HG03457 (cell line): ENCODE measurements at regions not wholly inside any gene's neighbourhood (a gene's known extent, or its start where the extent isn't known, plus 50 kb on each side); places are given as distances from the start of the nearest gene placed in this dataset.
"Not testable (repeated sequence)": the region's sequence is repeated elsewhere in the genome, so short reads cannot be mapped to it uniquely, and the experiment has no call there.

ENCODE experiments used
- ATAC-seq: cut with Tn5 transposase; IDR thresholded peaks from one replicate; pipeline ENCODE4 v1.9.1; 2021; ENCODE audit warnings: moderate number of reproducible peaks; ENCODE audit not compliant: unreplicated experiment

DNA sequence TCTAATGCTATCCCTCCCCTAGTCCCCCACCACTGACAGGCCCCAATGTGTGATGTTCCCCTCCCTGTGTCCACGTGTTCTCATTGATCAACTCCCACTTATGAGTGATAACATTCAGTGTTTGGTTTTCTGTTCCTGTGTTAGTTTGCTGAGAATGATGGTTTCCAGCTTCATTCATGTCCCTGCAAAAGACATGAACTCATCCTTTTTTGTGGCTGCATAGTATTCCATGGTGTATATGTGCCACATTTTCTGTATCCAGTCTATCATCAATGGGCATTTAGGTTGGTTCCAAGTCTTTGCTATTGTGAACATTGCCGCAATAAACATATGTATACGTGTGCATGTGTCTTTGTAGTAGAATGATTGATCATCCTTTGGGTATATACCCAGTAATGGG is 153.1 kb downstream of the OR13H1 start:
- not testable (repeated sequence) for ATAC-seq

DNA sequence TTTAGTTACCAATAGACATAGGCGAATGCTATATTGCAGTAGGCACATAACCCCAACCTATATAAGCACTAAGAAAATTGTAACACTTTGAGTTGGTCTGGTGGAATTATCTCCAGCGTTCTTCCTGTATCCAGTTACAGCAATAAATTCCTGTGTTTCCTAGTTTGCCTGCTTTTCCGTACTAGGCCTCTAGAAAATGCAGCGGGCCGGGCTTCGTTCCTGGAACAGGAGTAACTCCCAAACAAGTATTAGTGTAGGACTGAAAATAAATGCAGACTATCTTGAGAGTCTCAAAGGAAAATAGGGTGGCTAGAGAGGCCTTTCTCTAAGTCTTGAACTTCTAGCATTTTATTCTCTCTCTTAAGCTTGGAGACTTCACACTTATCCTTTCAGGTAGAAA is 159.8 kb downstream of the OR13H1 start:
- no peak for ATAC-seq

DNA sequence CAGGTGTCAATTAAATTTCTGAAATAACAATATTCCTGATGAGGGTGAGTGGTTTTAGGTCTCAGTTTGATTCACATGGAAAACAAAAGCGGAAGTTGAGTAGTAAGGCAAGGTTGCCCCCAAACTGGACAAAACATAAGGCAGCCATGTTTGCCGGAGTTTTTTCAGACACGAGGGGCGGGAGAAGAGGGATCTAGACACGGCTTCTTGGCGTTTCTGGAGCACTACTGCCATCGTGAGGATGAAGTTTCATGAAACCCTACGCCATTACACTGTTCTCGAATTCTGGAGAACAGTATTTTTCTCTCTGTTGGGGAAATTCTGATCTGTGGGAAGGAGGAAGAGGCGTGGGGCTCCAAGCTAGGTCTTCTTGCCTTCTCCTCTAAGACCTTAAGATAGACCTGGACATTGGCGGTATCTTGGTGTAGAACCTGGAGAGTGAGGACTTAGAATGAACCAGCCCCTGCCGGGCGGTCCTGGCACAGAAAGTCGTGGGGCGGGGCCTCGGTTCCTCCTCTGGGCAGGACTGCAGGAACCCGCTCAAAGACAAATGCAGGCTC is 160.3 kb downstream of the OR13H1 start:
- ATAC-seq, result no peak

DNA sequence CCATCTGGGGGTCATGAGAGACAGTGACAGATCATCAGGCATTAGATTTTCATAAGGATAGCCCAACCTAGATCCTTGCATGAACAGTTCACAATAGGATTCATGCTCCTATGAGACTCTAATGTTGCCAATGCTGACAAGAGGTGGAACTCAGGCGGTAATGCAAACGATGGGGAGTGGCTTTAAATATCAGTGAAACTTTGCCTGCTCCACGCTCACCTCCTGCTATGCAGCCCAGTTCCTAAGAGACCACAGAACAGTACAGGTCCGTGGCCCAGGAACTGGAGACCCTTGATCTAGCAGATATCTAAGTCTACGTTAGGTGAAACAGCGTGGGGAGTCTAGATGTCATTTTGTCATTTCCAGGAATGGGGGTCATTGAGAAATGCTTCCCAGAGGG is 165.7 kb downstream of the OR13H1 start:
- no peak for ATAC-seq

DNA sequence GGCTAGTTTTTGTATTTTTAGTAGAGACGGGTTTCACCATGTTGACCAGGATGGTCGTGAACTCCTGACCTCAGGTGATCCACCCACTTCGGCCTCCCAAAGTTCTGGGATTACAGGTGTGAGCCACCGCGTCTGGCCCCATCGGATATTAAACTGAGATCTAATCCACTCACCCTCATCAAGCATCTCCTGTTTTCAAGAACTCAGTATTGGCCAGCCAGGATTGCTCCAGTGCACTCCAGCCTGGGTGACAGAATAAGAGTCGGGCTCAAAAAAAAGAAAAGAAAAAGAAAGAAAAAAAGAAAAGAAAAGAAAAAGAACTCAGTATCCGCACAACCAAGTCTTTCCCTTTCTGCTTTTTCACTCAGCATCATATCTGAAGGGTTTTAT is 167.6 kb downstream of the OR13H1 start:
- ATAC-seq, result no peak

DNA sequence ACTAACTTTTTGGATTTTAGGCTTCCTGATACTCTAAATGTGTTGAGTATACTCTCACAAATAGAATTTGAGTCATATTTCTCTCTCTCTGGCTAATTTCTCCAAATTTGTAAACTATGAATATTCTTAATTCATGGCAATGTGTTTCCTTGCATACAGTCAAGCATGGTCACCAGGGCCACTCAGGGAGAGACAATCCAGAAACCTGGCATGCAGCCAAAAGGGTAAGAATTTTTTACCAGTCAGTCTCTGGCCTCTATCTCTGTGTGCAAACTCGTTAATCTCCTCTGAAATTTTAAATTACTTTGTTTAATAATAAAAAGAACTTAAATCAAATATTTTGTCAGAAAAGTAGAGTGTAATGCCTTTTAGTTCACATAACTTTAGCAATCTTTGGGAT is 179.8 kb downstream of the OR13H1 start:
- no peak for ATAC-seq

DNA sequence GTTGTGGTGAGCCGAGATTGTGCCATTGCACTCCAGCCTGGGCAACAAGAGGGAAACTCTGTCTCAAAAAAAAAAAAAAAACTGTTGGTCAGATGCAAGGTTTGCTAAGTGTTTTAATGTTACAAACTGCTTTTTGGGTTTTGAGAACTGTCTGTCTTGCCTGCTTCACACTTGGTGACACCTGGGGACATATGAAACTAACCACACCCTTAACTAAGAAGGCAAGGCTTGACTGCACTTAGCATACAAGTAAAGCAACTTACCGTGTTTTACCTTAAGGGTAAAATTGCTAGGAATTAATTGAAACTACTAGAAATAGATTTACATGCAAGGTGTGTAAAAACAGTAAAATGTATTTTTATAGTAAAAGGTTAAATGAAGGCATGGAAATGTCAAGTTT is 180.4 kb downstream of the OR13H1 start:
- no peak for ATAC-seq

DNA sequence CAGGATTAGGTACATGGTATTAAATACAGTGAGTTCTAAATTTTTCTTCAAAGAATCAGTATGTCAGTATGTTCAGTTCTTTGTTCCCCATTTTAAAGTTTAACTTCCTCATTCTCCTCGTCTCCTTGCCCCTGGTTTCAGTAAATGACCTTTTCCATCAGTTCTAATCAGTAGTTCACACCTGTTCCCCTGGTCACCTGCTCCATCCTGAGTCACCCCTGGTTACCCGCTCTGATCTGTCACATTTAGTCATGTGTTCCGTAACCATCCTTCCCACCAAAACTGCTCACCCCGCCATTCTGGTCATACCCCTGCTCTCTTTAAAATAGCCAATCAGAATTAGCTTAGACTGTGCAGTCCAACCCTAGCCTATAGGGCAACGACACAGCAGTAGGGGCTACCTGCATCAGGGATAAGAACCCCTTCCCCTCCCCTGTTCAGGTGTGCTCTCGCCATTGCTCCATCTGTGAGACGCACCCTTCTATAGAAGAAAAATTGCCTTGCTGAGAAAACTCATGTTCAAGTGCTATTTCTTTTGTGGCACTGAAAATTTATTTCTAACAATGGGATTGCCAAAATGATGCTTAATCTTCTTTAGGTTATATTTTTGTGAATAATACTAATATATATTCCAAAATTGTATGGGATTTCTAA is 181.3 kb downstream of the OR13H1 start:
- no peak for ATAC-seq

DNA sequence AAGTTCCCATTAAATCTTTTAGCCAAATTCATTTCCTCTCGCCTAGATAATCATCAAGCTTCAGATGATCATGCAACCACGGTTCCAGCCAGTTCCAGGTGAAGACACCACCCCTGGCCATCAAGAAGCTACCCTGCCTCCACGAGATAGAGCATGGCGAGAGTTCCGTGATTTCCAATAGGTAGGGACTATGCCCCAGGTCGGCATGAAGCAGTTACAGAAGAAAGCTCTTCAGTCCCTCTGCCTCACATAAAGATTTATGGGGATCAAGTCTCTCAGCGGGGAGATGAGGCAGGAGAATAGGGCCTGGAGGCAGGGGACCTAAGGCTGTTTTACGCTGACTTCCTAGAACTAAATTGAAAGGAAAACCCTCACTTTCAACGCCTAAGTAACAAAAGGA is 183.9 kb downstream of the OR13H1 start:
- ATAC-seq, result no peak

DNA sequence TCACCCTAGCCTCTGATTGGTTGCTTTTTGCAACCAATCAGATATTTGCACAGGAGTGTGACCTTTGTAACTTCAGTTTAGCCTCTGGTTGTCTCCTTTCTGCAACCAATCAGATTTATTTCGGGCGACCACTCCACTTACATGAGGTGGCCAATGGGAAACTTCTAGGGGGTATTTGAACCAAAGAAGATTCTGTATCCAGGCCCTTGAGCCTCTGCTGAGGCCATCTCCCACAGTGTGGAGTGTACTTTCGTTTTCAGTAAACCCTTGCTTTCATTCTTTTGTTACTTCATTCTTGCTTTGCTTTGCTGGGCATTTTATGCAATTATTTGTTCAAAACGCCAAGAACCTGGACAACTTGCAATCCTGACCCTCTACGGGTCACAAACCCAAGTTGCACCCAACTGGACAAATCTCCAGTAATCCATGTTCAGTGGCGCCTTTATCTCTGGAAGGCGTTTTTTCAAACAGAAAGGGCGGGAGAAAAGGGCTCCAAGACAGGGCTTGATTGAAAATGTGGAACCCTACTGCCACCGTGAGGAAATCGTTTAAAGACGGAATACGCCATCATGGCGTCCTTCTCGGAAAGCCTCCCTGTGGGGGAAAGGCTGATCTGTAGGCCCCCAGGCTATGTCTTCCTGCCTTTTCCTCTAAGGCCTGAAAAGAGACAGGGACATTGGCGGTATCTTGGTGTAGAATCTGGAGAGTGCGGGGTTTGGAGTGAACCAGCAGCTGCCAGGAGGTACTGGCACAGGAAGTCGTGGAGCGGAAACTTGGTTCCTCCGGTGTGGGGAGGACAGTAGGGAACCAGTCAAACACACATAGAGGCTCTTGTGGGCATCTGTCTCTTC is 184.6 kb downstream of the OR13H1 start:
- ATAC-seq, result no peak

DNA sequence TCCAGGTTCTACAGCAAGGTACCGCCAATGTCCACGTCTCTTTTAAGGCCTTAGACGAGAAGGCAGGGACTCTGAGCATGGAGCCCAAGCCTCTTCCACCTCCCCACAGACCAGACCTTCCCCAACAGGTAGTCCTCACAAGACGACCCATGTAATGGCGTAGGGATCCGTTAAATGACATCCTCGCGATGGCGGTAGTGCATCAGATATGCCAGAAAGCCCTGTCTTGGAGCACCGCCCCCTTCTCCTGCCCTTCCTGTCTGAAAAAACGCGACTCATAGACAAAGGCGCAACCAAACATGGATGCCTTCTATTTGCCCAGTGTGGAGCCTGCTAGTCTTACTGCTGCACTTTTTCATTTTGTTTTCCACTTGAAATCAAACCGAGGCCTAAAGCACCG is 185.4 kb downstream of the OR13H1 start:
- ATAC-seq, result no peak

DNA sequence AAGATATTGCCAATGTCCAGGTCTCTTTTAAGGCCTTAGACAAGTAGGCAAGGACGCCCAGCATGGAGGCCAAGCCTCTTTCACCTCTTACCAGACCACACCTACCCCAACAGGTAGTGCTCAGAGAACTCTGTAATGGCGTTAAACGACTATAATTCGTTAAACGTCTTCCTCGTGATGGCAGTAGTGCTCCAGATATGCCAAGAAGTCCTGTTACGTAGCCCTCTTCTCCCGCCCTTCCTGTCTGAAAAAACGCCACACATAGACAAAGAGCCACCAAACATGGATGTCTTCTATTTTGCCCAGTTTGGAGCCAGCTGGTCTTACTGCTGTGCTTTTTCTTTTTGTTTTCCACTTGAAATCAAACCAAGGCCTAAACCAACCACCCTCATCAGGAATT is 190.7 kb downstream of the OR13H1 start:
- no peak for ATAC-seq

DNA sequence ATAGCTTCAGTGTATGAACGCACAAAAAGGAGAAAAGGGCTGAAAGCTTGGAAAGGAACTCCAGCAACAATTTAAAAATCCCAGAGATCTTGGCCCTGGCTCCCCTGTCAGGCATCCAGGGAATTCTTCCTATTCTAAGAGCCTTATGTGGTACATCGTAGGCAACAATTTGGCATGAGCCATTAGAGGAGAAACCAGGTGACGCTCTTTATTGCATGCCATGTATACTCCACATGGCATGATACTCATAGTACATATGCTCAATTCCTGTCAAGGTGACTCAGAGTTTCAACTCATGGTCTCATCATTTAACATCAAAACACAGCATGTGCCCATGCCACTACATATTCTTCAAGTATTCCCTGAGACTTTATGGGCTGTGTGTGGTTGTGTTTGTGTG is 191.3 kb downstream of the OR13H1 start:
- ATAC-seq, result no peak

DNA sequence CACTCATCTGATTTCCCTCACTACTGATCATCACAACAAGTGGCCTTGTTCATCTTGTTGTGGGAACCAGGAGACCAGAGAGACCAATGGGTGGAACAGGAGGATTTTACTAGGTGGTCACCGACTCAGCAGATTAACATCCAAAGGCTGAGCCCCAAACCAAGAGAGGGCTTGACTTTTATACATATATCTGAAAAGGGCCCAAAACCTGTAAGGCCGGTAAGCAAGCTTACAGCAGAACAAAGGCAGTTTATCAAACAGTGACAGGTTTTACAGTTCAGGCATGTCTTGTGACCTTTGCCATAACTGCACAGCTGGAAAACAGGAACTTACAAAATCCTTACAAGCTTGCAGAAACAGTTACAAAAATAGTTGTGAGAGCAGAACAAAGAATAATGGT is 195.9 kb downstream of the OR13H1 start:
- no peak for ATAC-seq

DNA sequence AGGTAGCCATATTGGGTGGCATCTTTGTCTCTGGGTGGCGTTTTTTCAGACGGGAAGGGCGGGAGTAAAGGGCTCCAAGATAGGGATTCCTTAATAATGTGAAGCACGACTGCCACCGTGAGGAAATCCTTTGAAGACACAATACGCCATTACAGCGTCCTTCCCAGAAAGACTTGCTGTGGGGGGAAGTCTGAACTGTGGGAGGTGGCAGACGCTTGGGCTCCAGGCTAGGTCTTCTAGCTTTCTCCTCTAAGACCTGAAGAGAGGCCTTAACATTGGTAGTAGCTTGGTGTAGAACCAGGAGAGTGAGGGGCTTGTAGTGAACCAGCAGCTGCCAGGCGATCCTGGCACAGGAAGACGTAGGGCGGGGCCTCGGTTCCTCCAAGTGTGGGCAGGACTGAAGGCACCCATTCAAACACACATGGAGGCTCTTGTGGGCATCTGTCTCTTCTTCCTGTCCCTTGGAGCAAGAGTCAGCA is 197.3 kb downstream of the OR13H1 start:
- ATAC-seq, result no peak

DNA sequence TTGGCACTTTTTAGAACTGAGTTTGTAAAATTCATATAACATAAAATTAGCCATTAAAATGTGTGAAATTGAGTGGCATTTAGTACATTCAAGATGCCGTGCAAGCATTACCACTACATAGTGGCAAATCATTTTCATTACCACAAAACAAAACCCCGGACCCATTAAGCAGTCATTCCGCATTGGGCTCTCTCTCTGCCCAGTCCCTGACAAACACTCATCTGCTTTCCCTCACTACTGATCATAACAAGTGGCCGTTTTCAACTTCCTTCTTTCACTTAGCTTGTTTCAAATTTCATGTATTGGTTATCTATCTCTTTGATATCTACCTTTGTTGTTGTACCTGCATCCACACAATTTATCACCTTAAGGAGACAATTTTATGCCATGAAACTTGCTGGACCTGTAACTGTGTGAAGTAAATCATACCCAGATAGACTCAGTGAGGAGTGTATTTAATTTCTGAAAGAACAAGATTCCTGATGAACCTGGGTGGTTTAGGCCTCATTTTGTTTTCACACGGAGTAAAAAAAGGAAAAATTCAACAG is 202.1 kb downstream of the OR13H1 start:
- ATAC-seq, result no peak

DNA sequence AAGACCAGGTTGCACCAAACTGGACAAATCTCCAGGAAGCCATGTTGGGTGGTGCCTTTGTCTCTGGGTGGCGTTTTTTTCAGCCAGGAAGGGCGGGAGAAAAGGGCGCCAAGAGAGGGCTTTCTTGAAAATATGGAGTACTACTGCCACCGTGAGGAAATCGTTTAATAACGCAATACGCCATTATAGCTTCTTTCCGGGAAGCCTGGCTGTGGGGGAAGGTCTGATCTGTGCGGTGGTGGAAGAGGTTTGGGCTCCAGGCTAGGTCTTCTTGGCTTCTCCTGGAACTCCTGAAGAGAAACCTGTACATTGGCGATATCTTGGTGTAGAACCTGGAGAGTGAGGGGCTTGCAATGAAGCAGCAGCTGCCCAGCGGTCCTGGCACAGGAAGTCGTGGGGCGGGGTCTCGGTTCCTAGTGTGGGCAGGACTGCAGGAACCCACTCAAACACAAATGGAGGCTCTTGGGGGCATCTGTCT is 202.7 kb downstream of the OR13H1 start:
- ATAC-seq, result no peak

DNA sequence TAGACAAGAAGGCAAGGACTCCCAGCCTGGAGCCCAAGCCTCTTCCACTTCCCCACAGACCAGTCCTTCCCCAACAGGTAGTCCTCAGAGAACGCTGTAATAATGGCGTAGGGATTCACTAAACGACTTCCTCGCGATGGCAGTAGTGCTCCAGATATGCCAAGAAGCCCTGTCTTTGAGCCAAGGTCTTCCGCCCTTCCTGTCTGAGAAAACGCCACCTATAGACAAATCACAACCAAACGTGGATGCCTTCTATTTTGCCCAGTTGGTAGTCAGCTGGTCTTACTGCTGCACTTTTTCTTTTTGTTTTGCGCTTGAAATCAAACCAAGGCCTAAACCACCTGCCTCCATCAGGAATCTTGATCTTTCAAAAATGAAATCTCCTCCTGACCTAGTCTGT is 203.3 kb downstream of the OR13H1 start:
- ATAC-seq, result no peak

DNA sequence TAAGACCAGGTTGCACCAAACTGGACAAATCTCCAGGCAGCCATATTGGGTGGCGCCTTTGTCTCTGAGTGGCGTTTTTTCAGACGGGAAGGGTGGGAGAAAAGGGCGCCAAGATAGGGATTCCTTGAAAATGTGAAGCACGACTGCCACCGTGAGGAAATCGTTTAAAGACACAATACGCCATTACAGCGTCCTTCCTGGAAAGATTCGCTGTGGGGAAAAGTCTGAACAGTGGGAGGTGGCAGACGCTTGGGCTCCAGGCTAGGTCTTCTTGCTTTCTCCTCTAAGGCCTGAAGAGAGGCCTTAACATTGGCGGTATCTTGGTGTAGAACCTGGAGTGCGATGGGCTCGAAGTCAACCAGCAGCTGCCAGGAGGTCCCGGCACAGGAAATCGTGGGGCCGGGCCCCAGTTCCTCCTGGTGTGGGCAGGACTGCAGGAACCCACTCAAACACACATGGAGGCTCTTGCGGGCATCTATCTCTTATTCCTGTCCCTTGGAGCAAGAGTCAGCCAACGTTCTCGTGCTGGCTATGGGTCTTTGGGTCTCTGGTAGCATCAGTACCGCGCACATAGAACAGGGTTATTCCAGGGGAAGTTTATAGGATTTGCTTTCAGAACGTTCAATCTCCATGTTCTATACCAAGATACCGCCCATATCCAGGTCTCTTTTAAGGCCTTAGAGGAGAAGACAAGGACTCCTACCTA is 208.8 kb downstream of the OR13H1 start:
- ATAC-seq, result no peak

DNA sequence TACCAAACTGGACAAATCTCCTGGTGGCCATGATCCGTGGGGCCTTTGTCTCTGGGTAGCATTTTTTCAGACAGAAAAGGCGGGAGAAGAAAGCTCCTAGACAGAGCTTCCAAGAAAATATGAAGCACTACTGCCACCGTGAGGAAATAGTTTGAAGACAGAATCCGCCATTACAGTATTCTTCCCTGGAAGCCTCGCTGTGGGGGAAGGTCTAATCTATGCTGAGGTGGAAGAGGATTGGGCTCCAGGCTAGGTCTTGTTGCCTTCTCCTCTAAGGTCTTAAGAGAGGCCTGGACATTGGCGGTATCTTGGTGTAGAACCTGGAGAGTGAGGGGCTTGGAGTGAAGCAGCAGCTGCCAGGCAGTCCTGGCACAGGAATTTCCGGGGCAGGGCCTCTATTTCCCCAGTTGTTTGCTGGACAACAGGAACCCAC is 218.9 kb downstream of the OR13H1 start:
- ATAC-seq, result no peak

DNA sequence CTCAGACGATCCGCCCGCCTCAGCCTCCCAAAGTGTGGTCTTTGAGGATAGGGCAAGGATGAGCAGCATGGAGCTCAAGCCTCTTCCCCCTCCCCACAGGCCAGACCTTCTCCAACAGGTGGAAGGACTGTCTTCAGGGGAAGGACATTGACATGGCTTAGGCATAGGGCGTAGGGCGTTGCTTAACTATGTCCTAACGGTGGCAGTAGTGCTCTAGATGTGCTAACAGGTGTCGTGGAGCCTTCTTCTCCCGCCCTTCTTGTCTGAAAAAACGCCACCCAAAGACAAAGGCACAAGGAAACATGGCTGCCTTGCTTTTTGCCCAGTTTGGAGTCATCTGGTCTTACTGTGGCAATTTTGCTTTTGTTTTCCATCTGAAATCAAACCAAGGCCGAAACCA is 219.8 kb downstream of the OR13H1 start:
- ATAC-seq, result no peak
